Transverse colon (tissue), 4 donors: ENCODE measurements at regions not wholly inside any gene's neighbourhood (a gene's known extent, or its start where the extent isn't known, plus 50 kb on each side); places are given as distances from the start of the nearest gene placed in this dataset.

Experiments used
- EP300 ChIP-seq: sonication (generic); formaldehyde crosslinking; IDR thresholded peaks from one replicate; pipeline ENCODE4 v1.6.1; 2017; ENCODE audit warnings: antibody characterized with exemption, low read depth
- POLR2A ChIP-seq: fragments of 450-650 bp; IDR thresholded peaks from one replicate; pipeline ENCODE4 v1.6.1; 2016; ENCODE audit warnings: antibody characterized with exemption, mild to moderate bottlenecking, moderate library complexity
- POLR2AphosphoS5 ChIP-seq, 3 donors: sonication (generic); formaldehyde crosslinking; IDR thresholded peaks; one replicate each; pipeline ENCODE4 v1.6.1; 2016; ENCODE audit warnings: antibody characterized with exemption in 3 of 3
- TF ChIP-seq, protein P1 (sequence below), 5 experiments: fragments of 200-600 bp in 3 of 5; fragments of 450-650 bp in 2 of 5; sonication (generic) in 3 of 5; IDR thresholded peaks; 1 replicate in 2 of 5; 2 replicates in 3 of 5; pipeline ENCODE4 v1.5.1; 2016 to 2017; ENCODE audit warnings: antibody characterized with exemption in 5 of 5, inconsistent platforms in 3 of 5, mild to moderate bottlenecking in 2 of 5, moderate library complexity in 1 of 5

DNA sequence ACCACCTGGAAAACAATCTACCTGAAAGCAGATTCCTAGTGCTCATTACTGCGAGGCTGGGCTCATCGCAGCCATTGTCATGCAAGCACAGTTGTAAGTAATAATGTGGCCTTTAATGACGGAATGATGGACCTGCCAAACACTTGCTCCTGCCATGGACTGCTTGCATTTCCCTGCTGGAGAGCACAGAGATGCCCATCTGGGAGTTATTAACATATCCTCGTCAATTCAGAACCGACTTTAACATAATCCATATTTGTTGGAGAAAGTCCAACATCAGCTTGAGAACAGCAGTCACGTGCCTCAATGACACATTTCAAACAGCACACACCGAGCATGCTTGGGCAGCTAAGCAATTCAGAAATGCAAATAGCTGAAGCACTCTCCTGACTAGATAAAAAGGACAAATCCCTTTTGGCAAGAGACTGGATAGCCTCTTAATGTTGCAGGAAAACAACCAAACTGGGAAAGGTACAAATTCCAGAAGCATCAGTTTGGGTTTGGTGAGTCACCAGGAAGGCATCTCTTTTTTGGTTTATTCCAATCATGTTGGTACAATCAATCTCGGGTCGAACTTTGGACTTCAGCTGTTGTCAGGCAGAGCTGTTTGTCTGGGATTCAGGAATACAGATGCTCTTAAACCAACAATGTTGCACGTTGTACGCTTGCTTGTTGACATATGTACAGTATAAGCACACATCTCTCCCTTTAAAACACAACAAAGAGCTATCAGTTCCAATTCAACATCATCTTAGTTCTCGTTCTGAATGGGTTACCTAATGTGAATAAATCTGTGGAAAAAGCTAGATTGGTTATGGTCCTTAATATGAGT is 395.8 kb downstream of the LNPK start:
- TF ChIP-seq, protein P1, sequence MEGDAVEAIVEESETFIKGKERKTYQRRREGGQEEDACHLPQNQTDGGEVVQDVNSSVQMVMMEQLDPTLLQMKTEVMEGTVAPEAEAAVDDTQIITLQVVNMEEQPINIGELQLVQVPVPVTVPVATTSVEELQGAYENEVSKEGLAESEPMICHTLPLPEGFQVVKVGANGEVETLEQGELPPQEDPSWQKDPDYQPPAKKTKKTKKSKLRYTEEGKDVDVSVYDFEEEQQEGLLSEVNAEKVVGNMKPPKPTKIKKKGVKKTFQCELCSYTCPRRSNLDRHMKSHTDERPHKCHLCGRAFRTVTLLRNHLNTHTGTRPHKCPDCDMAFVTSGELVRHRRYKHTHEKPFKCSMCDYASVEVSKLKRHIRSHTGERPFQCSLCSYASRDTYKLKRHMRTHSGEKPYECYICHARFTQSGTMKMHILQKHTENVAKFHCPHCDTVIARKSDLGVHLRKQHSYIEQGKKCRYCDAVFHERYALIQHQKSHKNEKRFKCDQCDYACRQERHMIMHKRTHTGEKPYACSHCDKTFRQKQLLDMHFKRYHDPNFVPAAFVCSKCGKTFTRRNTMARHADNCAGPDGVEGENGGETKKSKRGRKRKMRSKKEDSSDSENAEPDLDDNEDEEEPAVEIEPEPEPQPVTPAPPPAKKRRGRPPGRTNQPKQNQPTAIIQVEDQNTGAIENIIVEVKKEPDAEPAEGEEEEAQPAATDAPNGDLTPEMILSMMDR (IDR thresholded peaks at IDR 0.05) = no peak
- TF ChIP-seq POLR2A = no peak
- no peak for TF ChIP-seq EP300
- TF ChIP-seq POLR2AphosphoS5 (IDR thresholded peaks at IDR 0.05) = no peak
